GM12878 (cell line): ENCODE measurements at regions not wholly inside any gene's neighbourhood (a gene's known extent, or its start where the extent isn't known, plus 50 kb on each side); places are given as distances from the start of the nearest gene placed in this dataset.
A peak's percentile ranks its signal among the peaks of the same experiment; 100 is the strongest.

Source experiments
- ATAC-seq: fragments of 200-7000 bp; cut with Tn5 transposase; 3 replicates; pipeline ENCODE4 v1.9.1; 2020; ENCODE audit warnings: mild to moderate bottlenecking, moderate library complexity
- BruUV-seq: library from RNA; stranded (reverse); fragments of 400-500 nt; replicated peaks from 2 replicates; lab custom pipeline; 2021; lab: Mats Ljungman, UMichigan
- CTCF ChIA-PET: fragments of 300-600 bp; sonication (Branson Sonifier 250); formaldehyde crosslinking; extraction: SDS; loops from one replicate; lab custom pipeline; 2021; ENCODE audit warnings: inconsistent platforms; lab: Yijun Ruan, JAX
- POLR2A ChIA-PET: fragments of 350-600 bp; formaldehyde crosslinking; extraction: SDS; loops from one replicate; lab custom pipeline; 2021; ENCODE audit warnings: inconsistent platforms; lab: Charles Lee
- RAD21 ChIA-PET: fragments of 300-600 bp; sonication (Branson Sonifier 250); formaldehyde crosslinking; loops from one replicate; lab custom pipeline; 2023; ENCODE audit warnings: antibody characterized with exemption; ENCODE audit not compliant: unreplicated experiment; lab: Charles Lee
- SMC1A ChIA-PET: fragments of 300-600 bp; sonication (Branson Sonifier 250); formaldehyde crosslinking; loops from one replicate; lab custom pipeline; 2023; ENCODE audit not compliant: unreplicated experiment, uncharacterized antibody; lab: Charles Lee
- DNase-seq: peaks from one replicate; pipeline ENCODE4 v3.0.0-alpha.2; 2011; ENCODE audit warnings: low read depth, low spot score
- FAIRE-seq: peaks from 3 replicates; lab custom pipeline; 2011; peaks lifted over from hg19 to GRCh38; lab: Jason Lieb, UNC
- H2AFZ ChIP-seq: 2 replicates; pipeline ENCODE4 v1.6.0; 2011; ENCODE audit warnings: low read depth, low read length, control low read depth; ENCODE audit not compliant: control insufficient read depth
- H3K27ac ChIP-seq: 2 replicates; pipeline ENCODE4 v1.5.1; 2011; ENCODE audit warnings: control low read depth; ENCODE audit not compliant: control insufficient read depth, insufficient read depth
- H3K27me3 ChIP-seq, 2 experiments: replicated peaks in 1 of 2; 2 replicates each; pipeline versions ENCODE4 v1.6.0 to v1.6.1; 2011; ENCODE audit warnings: low read length in 1 of 2; ENCODE audit not compliant: control insufficient read depth in 2 of 2, insufficient read depth in 2 of 2
- H3K36me3 ChIP-seq, 2 experiments: 2 replicates each; pipeline ENCODE4 v1.5.1; 2011; ENCODE audit warnings: low read length in 1 of 2; ENCODE audit not compliant: control insufficient read depth in 2 of 2, insufficient read depth in 2 of 2
- H3K4me1 ChIP-seq: 2 replicates; pipeline ENCODE4 v1.6.1; 2011; ENCODE audit warnings: mild to moderate bottlenecking, low read length, moderate library complexity, mixed read lengths; ENCODE audit not compliant: control insufficient read depth, insufficient read depth
- H3K4me2 ChIP-seq: 2 replicates; pipeline ENCODE4 v1.6.0; 2011; ENCODE audit warnings: control low read depth; ENCODE audit not compliant: control insufficient read depth, insufficient read depth
- H3K4me3 ChIP-seq: fragments of 200-600 bp; sonication (generic); 2 replicates; pipeline ENCODE4 v1.5.1; 2016
- H3K79me2 ChIP-seq: 2 replicates; pipeline ENCODE4 v1.6.0; 2011; ENCODE audit warnings: low read length; ENCODE audit not compliant: control insufficient read depth, insufficient read depth
- H3K9ac ChIP-seq: 2 replicates; pipeline ENCODE4 v1.8.0; 2011; ENCODE audit warnings: low read length, control low read depth, mixed read lengths; ENCODE audit not compliant: control insufficient read depth, insufficient read depth
- H3K9me3 ChIP-seq: replicated peaks from 3 replicates; pipeline ENCODE4 v1.5.1; 2011; ENCODE audit warnings: mild to moderate bottlenecking, low read length; ENCODE audit not compliant: control insufficient read depth, insufficient read depth
- H4K20me1 ChIP-seq: 2 replicates; pipeline ENCODE4 v1.6.0; 2011; ENCODE audit not compliant: control insufficient read depth, insufficient read depth
- CBX5 ChIP-seq: sonication (generic); IDR thresholded peaks from 2 replicates; pipeline ENCODE4 v1.6.1; 2016; ENCODE audit warnings: low read depth, moderate library complexity, mild to moderate bottlenecking, inconsistent platforms
- CTCF ChIP-seq, 3 experiments: IDR thresholded peaks in 2 of 3; conservative IDR thresholded peaks in 1 of 3; 2 replicates each; pipeline ENCODE4 v1.5.1; 2011; ENCODE audit warnings: low read depth in 3 of 3, low read length in 3 of 3, mild to moderate bottlenecking in 3 of 3, control low read depth in 2 of 3, moderate library complexity in 2 of 3, inconsistent platforms in 1 of 3, mixed read lengths in 1 of 3; ENCODE audit not compliant: control insufficient read depth in 2 of 3, insufficient read depth in 1 of 3; ENCODE audit errors: extremely low read depth in 1 of 3
- DPF2 ChIP-seq: fragments of 450-650 bp; IDR thresholded peaks from 2 replicates; pipeline ENCODE4 v1.6.1; 2017; ENCODE audit warnings: mild to moderate bottlenecking
- EED ChIP-seq: sonication (generic); IDR thresholded peaks from 2 replicates; pipeline ENCODE4 v1.6.1; 2016; ENCODE audit warnings: antibody characterized with exemption, low read depth
- GABPA ChIP-seq: IDR thresholded peaks from 2 replicates; pipeline ENCODE4 v1.6.1; 2014; ENCODE audit warnings: antibody characterized with exemption, low read depth, mild to moderate bottlenecking, inconsistent platforms
- IKZF2 ChIP-seq, 2 experiments: fragments of 450-650 bp; IDR thresholded peaks; 2 replicates each; pipeline ENCODE4 v1.6.1; 2017; ENCODE audit warnings: mild to moderate bottlenecking in 2 of 2, moderate library complexity in 2 of 2
- POU2F2 ChIP-seq: IDR thresholded peaks from 3 replicates; pipeline ENCODE4 v1.6.1; 2011; ENCODE audit warnings: low read depth, mild to moderate bottlenecking, low read length, borderline replicate concordance
- SRF ChIP-seq, 2 experiments: IDR thresholded peaks; 2 replicates each; pipeline ENCODE4 v1.6.1; 2011; ENCODE audit warnings: low read depth in 2 of 2, low read length in 2 of 2, mild to moderate bottlenecking in 1 of 2, moderate library complexity in 1 of 2
- TAF1 ChIP-seq: IDR thresholded peaks from 2 replicates; pipeline ENCODE4 v1.6.1; 2011; ENCODE audit warnings: mild to moderate bottlenecking, low read depth, low read length, borderline replicate concordance
- ZNF622 ChIP-seq: fragments of 450-650 bp; IDR thresholded peaks from 2 replicates; pipeline ENCODE4 v1.6.1; 2017; ENCODE audit warnings: mild to moderate bottlenecking, inconsistent platforms
- WGBS: methylation state at CpG from one replicate; pipeline ENCODE4 v1.1.6; 2016; ENCODE audit warnings: low lambda C conversion rate; ENCODE audit not compliant: insufficient replicate concordance, insufficient coverage; ENCODE audit errors: missing lambda C conversion rate; 5-methylcytosine and 5-hydroxymethylcytosine counted together
- in situ Hi-C: fragments of 300-500 bp; cut with MboI; formaldehyde crosslinking; loops from 9 replicates; pipeline ENCODE4 v1.14.3; 2018; ENCODE audit warnings: mixed read lengths
- intact Hi-C: fragments of 100-400 bp; cut with micrococcal nuclease; formaldehyde crosslinking; loops from one replicate; pipeline ENCODE4 v1.14.2; 2022; ENCODE audit not compliant: unreplicated experiment
- TF ChIP-seq, protein P1 (sequence below): fragments of 450-650 bp; formaldehyde crosslinking; IDR thresholded peaks from 2 replicates; pipeline ENCODE4 v1.4.0; 2020; ENCODE audit warnings: mild to moderate bottlenecking, moderate library complexity
- TF ChIP-seq, protein P2 (sequence below): fragments of 450-650 bp; IDR thresholded peaks from 2 replicates; pipeline ENCODE4 v1.6.1; 2017; ENCODE audit warnings: mild to moderate bottlenecking, moderate library complexity

- H4K20me1 ChIP-seq: no peaks in the 10 kb centered on the region
- no peak overlapping the region for H3K9ac ChIP-seq
- no peaks in the 10 kb centered on the region for H3K9me3 ChIP-seq
- peaks cover 4% of the 10 kb centered on the region for H3K4me1 ChIP-seq
- SMC1A ChIA-PET: interaction anchor here (0.6 to 1.4 kb wide), 2 partner anchors 217 to 1584 kb away, joined by 3 to 5 read pairs; no protein-coding TSS in a partner anchor
- BruUV-seq: no TSS peak
- RAD21 ChIA-PET: no interaction called here
- CTCF ChIA-PET: interaction anchor here (0.6 to 1.4 kb wide), 2 partner anchors 11 to 412 kb away, joined by 3 read pairs; no protein-coding TSS in a partner anchor
- no peaks in the 10 kb centered on the region for H3K79me2 ChIP-seq
- FAIRE-seq: no peak
- intact Hi-C loops (loop anchor here (10.0 kb wide), 1 partner anchor 689 kb away; no protein-coding TSS in a partner anchor), in situ Hi-C loops (no loop called here)
- POLR2A ChIA-PET: no interaction called here
- peak; percentile 51 for DNase-seq
- 3% methylated on average over 10 of the region's 10 CpGs for WGBS
- no peaks in the 10 kb centered on the region for H3K36me3 ChIP-seq
- no peak overlapping the region for H3K4me3 ChIP-seq
- no peak overlapping the region for H2AFZ ChIP-seq
- H3K27me3 ChIP-seq: peaks cover 0 to 4% of the 10 kb centered on the region in 2 experiments; a peak in 2 of 4 replicates
- H3K4me2 ChIP-seq: no peak overlapping the region
- ATAC-seq: peak; percentile 98
- H3K27ac ChIP-seq: no peak overlapping the region
- TF ChIP-seq EED: peak; percentile 37; the same call in 1 of the 2 replicates
- peak; percentile 83; the same call in 1 of the 2 replicates for TF ChIP-seq CBX5
- TF ChIP-seq SRF (IDR thresholded peaks at IDR 0.05; ENCODE audit: low read depth in 2 of 2, low read length in 2 of 2): 0 out of 4 replicates have a peak, but pooled peaks of 1 of the 2 experiments have one; percentile 24
- TF ChIP-seq, protein P1, sequence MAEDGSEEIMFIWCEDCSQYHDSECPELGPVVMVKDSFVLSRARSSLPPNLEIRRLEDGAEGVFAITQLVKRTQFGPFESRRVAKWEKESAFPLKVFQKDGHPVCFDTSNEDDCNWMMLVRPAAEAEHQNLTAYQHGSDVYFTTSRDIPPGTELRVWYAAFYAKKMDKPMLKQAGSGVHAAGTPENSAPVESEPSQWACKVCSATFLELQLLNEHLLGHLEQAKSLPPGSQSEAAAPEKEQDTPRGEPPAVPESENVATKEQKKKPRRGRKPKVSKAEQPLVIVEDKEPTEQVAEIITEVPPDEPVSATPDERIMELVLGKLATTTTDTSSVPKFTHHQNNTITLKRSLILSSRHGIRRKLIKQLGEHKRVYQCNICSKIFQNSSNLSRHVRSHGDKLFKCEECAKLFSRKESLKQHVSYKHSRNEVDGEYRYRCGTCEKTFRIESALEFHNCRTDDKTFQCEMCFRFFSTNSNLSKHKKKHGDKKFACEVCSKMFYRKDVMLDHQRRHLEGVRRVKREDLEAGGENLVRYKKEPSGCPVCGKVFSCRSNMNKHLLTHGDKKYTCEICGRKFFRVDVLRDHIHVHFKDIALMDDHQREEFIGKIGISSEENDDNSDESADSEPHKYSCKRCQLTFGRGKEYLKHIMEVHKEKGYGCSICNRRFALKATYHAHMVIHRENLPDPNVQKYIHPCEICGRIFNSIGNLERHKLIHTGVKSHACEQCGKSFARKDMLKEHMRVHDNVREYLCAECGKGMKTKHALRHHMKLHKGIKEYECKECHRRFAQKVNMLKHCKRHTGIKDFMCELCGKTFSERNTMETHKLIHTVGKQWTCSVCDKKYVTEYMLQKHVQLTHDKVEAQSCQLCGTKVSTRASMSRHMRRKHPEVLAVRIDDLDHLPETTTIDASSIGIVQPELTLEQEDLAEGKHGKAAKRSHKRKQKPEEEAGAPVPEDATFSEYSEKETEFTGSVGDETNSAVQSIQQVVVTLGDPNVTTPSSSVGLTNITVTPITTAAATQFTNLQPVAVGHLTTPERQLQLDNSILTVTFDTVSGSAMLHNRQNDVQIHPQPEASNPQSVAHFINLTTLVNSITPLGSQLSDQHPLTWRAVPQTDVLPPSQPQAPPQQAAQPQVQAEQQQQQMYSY (CRISPR knock-in tag): no peak
- peak in 1 of 2 experiments; percentile 23; a peak in 1 of 4 replicates for TF ChIP-seq IKZF2 (IDR thresholded peaks at IDR 0.05)
- peak; percentile 39; the same call in 1 of the 3 replicates for TF ChIP-seq POU2F2
- TF ChIP-seq, protein P2, sequence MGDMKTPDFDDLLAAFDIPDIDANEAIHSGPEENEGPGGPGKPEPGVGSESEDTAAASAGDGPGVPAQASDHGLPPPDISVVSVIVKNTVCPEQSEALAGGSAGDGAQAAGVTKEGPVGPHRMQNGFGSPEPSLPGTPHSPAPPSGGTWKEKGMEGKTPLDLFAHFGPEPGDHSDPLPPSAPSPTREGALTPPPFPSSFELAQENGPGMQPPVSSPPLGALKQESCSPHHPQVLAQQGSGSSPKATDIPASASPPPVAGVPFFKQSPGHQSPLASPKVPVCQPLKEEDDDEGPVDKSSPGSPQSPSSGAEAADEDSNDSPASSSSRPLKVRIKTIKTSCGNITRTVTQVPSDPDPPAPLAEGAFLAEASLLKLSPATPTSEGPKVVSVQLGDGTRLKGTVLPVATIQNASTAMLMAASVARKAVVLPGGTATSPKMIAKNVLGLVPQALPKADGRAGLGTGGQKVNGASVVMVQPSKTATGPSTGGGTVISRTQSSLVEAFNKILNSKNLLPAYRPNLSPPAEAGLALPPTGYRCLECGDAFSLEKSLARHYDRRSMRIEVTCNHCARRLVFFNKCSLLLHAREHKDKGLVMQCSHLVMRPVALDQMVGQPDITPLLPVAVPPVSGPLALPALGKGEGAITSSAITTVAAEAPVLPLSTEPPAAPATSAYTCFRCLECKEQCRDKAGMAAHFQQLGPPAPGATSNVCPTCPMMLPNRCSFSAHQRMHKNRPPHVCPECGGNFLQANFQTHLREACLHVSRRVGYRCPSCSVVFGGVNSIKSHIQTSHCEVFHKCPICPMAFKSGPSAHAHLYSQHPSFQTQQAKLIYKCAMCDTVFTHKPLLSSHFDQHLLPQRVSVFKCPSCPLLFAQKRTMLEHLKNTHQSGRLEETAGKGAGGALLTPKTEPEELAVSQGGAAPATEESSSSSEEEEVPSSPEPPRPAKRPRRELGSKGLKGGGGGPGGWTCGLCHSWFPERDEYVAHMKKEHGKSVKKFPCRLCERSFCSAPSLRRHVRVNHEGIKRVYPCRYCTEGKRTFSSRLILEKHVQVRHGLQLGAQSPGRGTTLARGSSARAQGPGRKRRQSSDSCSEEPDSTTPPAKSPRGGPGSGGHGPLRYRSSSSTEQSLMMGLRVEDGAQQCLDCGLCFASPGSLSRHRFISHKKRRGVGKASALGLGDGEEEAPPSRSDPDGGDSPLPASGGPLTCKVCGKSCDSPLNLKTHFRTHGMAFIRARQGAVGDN: no peak
- no peak for TF ChIP-seq TAF1
- TF ChIP-seq ZNF622: no peak
- TF ChIP-seq CTCF (IDR thresholded peaks at IDR 0.05 in 2 of 3, conservative IDR thresholded peaks at IDR 0.05 in 1 of 3; ENCODE audit: control insufficient read depth in 2 of 3, extremely low read depth in 1 of 3, insufficient read depth in 1 of 3, low read depth in 3 of 3, low read length in 3 of 3): peak in 1 of 3 experiments; percentile 21; a peak in 3 of 6 replicates
- TF ChIP-seq GABPA: 0 out of 2 replicates have a peak, but pooled peaks have one; percentile 27
- TF ChIP-seq DPF2: peak; percentile 45
Observed at GRCh38 chr4:144355811-144356757, 215.6 kb upstream of the GYPA start.
